ENCODE measurements at regions not wholly inside any gene's neighbourhood (a gene's known extent, or its start where the extent isn't known, plus 50 kb on each side); places are given as distances from the start of the nearest gene placed in this dataset.

DNA sequence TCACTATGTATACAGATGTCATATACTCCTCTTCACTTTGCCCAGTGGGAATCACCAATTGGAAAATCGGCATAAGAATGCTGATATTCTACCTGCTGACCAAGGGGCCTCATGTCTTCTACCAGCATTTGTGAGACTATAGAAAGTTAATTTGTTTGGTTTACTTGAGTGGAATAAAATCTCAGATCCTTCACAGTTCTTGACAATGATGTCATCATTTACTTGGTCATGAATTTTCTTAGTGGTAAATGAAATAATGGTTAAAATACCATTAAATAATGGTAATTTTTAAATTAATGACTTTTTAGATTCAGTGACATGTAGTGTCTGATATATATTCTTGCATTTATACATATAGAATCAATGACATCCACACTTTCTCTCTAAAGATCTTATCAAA is 1052.6 kb downstream of the ADGRL3 start:
- TF ChIP-seq, protein P1, sequence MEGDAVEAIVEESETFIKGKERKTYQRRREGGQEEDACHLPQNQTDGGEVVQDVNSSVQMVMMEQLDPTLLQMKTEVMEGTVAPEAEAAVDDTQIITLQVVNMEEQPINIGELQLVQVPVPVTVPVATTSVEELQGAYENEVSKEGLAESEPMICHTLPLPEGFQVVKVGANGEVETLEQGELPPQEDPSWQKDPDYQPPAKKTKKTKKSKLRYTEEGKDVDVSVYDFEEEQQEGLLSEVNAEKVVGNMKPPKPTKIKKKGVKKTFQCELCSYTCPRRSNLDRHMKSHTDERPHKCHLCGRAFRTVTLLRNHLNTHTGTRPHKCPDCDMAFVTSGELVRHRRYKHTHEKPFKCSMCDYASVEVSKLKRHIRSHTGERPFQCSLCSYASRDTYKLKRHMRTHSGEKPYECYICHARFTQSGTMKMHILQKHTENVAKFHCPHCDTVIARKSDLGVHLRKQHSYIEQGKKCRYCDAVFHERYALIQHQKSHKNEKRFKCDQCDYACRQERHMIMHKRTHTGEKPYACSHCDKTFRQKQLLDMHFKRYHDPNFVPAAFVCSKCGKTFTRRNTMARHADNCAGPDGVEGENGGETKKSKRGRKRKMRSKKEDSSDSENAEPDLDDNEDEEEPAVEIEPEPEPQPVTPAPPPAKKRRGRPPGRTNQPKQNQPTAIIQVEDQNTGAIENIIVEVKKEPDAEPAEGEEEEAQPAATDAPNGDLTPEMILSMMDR (conservative IDR thresholded peaks at IDR 0.05 in 1 of 2, IDR thresholded peaks at IDR 0.05 in 1 of 2; ENCODE audit: extremely low read depth in 1 of 2, insufficient read depth in 1 of 2, low read depth in 1 of 2, low read length in 2 of 2), result no peak
- no peak for TF ChIP-seq EZH2 (IDR thresholded peaks at IDR 0.05; ENCODE audit: borderline replicate concordance, low read length)
